Natural killer cell treated with Interleukin-12 subunit alpha and Interleukin-12 subunit beta and Interleukin-15 and Interleukin-18, amount 100 ng/mL, for 72 hours (primary cell): ENCODE measurements at regions not wholly inside any gene's neighbourhood (a gene's known extent, or its start where the extent isn't known, plus 50 kb on each side); places are given as distances from the start of the nearest gene placed in this dataset.

Source experiments
- ATAC-seq, 2 donors: fragments of 150-1000 bp; cut with Tn5 transposase in 1 of 2; sonication (Bioruptor Pico), chemical (Tn5 transposase) in 1 of 2; 2 replicates each; pipeline ENCODE4 v1.10.0; 2021
- DNase-seq: peaks from one replicate; pipeline ENCODE4 v3.0.0; 2022; ENCODE audit warnings: low spot score
- H3K27ac Mint-ChIP-seq, 2 donors: 1 replicate in 1 of 2; 2 replicates in 1 of 2; pipeline ENCODE4 v1.8.0; 2022; ENCODE audit warnings: mixed read lengths in 2 of 2, mild to moderate bottlenecking in 1 of 2, moderate library complexity in 1 of 2
- H3K27me3 Mint-ChIP-seq, 2 donors: 1 replicate in 1 of 2; 2 replicates in 1 of 2; pipeline ENCODE4 v1.8.0; 2022; ENCODE audit warnings: mixed read lengths in 2 of 2
- H3K36me3 Mint-ChIP-seq: one replicate; pipeline ENCODE4 v1.8.0; 2022; ENCODE audit warnings: mixed read lengths
- H3K4me1 Mint-ChIP-seq, 2 donors: 1 replicate in 1 of 2; 2 replicates in 1 of 2; pipeline ENCODE4 v1.8.0; 2022; ENCODE audit warnings: low read depth in 2 of 2, mixed read lengths in 2 of 2, mild to moderate bottlenecking in 1 of 2
- H3K4me3 Mint-ChIP-seq: one replicate; pipeline ENCODE4 v1.8.0; 2022; ENCODE audit warnings: mixed read lengths
- H3K9me3 Mint-ChIP-seq: 2 replicates; pipeline ENCODE4 v1.8.0; 2022; ENCODE audit warnings: mixed read lengths

- Mint-ChIP-seq H3K27me3 (peaks cover 13 to 38% of the 10 kb centered on the region in 2 donors), H3K4me1 (no peaks in the 10 kb centered on the region), H3K9me3 (peaks cover 3% of the 10 kb centered on the region), H3K27ac (no peak overlapping the region), H3K4me3 (no peak overlapping the region), H3K36me3 (peaks cover 9% of the 10 kb centered on the region)
- ATAC-seq, result no peak
- no peak for DNase-seq
These were observed 164.3 kb upstream of the ARL4C start for GRCh38 chr2:234661175-234661574.

GRCh38 chr2:234655706-234656105 is 158.8 kb upstream of the ARL4C start:
- DNase-seq (no peak), ATAC-seq (no peak)
- Mint-ChIP-seq H3K9me3 (no peaks in the 10 kb centered on the region), H3K4me3 (no peak overlapping the region), H3K36me3 (peaks cover 5% of the 10 kb centered on the region), H3K27me3 (peaks cover 5 to 15% of the 10 kb centered on the region in 2 donors), H3K4me1 (no peaks in the 10 kb centered on the region), H3K27ac (no peak overlapping the region)

- Mint-ChIP-seq H3K4me3 (no peak overlapping the region), H3K36me3 (no peaks in the 10 kb centered on the region), H3K9me3 (no peaks in the 10 kb centered on the region), H3K27me3 (peaks cover 6 to 11% of the 10 kb centered on the region in 2 donors), H3K4me1 (no peaks in the 10 kb centered on the region), H3K27ac (no peak overlapping the region)
- DNase-seq (no peak), ATAC-seq (no peak)
These were observed 154.0 kb upstream of the ARL4C start for GRCh38 chr2:234650911-234651310.

- Mint-ChIP-seq H3K27ac (no peak overlapping the region), H3K4me1 (no peaks in the 10 kb centered on the region), H3K36me3 (no peaks in the 10 kb centered on the region), H3K4me3 (no peak overlapping the region), H3K27me3 (peaks cover 6 to 11% of the 10 kb centered on the region in 2 donors), H3K9me3 (no peaks in the 10 kb centered on the region)
- ATAC-seq (no peak), DNase-seq (no peak)
These were observed 153.1 kb upstream of the ARL4C start for GRCh38 chr2:234649951-234650350.

- Mint-ChIP-seq H3K36me3 (peaks cover 9% of the 10 kb centered on the region), H3K27me3 (peaks cover 7 to 13% of the 10 kb centered on the region in 2 donors), H3K4me3 (no peak overlapping the region), H3K27ac (no peak overlapping the region), H3K9me3 (no peaks in the 10 kb centered on the region), H3K4me1 (no peaks in the 10 kb centered on the region)
- DNase-seq (no peak), ATAC-seq (no peak)
These were observed 146.5 kb upstream of the ARL4C start for GRCh38 chr2:234643407-234643806.

GRCh38 chr2:234641086-234641485 is 144.2 kb upstream of the ARL4C start:
- Mint-ChIP-seq H3K4me3 (no peak overlapping the region), H3K4me1 (no peaks in the 10 kb centered on the region), H3K9me3 (no peaks in the 10 kb centered on the region), H3K27me3 (peaks cover 7 to 15% of the 10 kb centered on the region in 2 donors), H3K27ac (no peak overlapping the region), H3K36me3 (peaks cover 9% of the 10 kb centered on the region)
- ATAC-seq (no peak), DNase-seq (no peak)

- Mint-ChIP-seq H3K27ac (no peak overlapping the region), H3K36me3 (peaks cover 9% of the 10 kb centered on the region), H3K4me1 (no peaks in the 10 kb centered on the region), H3K4me3 (no peak overlapping the region), H3K9me3 (no peaks in the 10 kb centered on the region), H3K27me3 (peaks cover 7 to 15% of the 10 kb centered on the region in 2 donors)
- ATAC-seq (no peak), DNase-seq (no peak)
These were observed 143.8 kb upstream of the ARL4C start for GRCh38 chr2:234640657-234641056.

- Mint-ChIP-seq H3K27ac (no peak overlapping the region), H3K4me3 (no peak overlapping the region), H3K9me3 (no peaks in the 10 kb centered on the region), H3K27me3 (peaks cover 15 to 16% of the 10 kb centered on the region in 2 donors), H3K4me1 (no peaks in the 10 kb centered on the region), H3K36me3 (peaks cover 9% of the 10 kb centered on the region)
- ATAC-seq (no peak), DNase-seq (no peak)
These were observed 142.1 kb upstream of the ARL4C start for GRCh38 chr2:234638966-234639365.

- H3K36me3 Mint-ChIP-seq, result no peaks in the 10 kb centered on the region
- ATAC-seq, result no peak
- H3K4me1 Mint-ChIP-seq, result no peaks in the 10 kb centered on the region
- no peak for DNase-seq
- peaks cover 13 to 16% of the 10 kb centered on the region in 2 donors for H3K27me3 Mint-ChIP-seq
- H3K27ac Mint-ChIP-seq, result no peak overlapping the region
- no peak overlapping the region for H3K4me3 Mint-ChIP-seq
- no peaks in the 10 kb centered on the region for H3K9me3 Mint-ChIP-seq
These were observed 138.4 kb upstream of the ARL4C start for GRCh38 chr2:234635284-234635683.

GRCh38 chr2:234633581-234634230 is 136.8 kb upstream of the ARL4C start:
- DNase-seq (no peak), ATAC-seq (no peak)
- Mint-ChIP-seq H3K27ac (no peak overlapping the region), H3K9me3 (no peaks in the 10 kb centered on the region), H3K4me1 (no peaks in the 10 kb centered on the region), H3K27me3 (peaks cover 10 to 24% of the 10 kb centered on the region in 2 donors), H3K4me3 (no peak overlapping the region), H3K36me3 (no peaks in the 10 kb centered on the region)

GRCh38 chr2:234632527-234633391 is 135.9 kb upstream of the ARL4C start:
- Mint-ChIP-seq H3K27ac (no peak overlapping the region), H3K4me3 (no peak overlapping the region), H3K9me3 (no peaks in the 10 kb centered on the region), H3K36me3 (no peaks in the 10 kb centered on the region), H3K4me1 (no peaks in the 10 kb centered on the region), H3K27me3 (peaks cover 9 to 24% of the 10 kb centered on the region in 2 donors)
- DNase-seq (no peak), ATAC-seq (no peak)

- Mint-ChIP-seq H3K36me3 (no peaks in the 10 kb centered on the region), H3K27me3 (peaks cover 14 to 24% of the 10 kb centered on the region in 2 donors), H3K9me3 (no peaks in the 10 kb centered on the region), H3K27ac (no peak overlapping the region), H3K4me1 (no peaks in the 10 kb centered on the region), H3K4me3 (no peak overlapping the region)
- ATAC-seq (no peak), DNase-seq (no peak)
These were observed 135.0 kb upstream of the ARL4C start for GRCh38 chr2:234631646-234632514.

- DNase-seq (no peak), ATAC-seq (no peak)
- peaks cover 17 to 32% of the 10 kb centered on the region in 2 donors for H3K27me3 Mint-ChIP-seq
- H3K27ac Mint-ChIP-seq, result no peak overlapping the region
- no peaks in the 10 kb centered on the region for H3K36me3 Mint-ChIP-seq
- H3K4me1 Mint-ChIP-seq, result no peaks in the 10 kb centered on the region
- H3K4me3 Mint-ChIP-seq, result no peak overlapping the region
- no peaks in the 10 kb centered on the region for H3K9me3 Mint-ChIP-seq
These were observed 133.9 kb upstream of the ARL4C start for GRCh38 chr2:234630801-234631261.
